T1000 (cell line): ENCODE measurements at regions not wholly inside any gene's neighbourhood (a gene's known extent, or its start where the extent isn't known, plus 50 kb on each side); places are given as distances from the start of the nearest gene placed in this dataset.

Experiments
- DNase-seq: peaks from one replicate; lab custom pipeline; 2025; ENCODE audit warnings: mixed read lengths; lab: John Stamatoyannopoulos, UW

- no peak for DNase-seq
Observed at GRCh38 chr11:71310184-71310583, 57.8 kb upstream of the SHANK2 start.

GRCh38 chr11:71309611-71310010 lies 57.2 kb upstream of the SHANK2 start:
- no peak for DNase-seq

GRCh38 chr11:71309181-71309580 lies 56.8 kb upstream of the SHANK2 start:
- no peak for DNase-seq

GRCh38 chr11:71307811-71308645 lies 55.7 kb upstream of the SHANK2 start:
- DNase-seq = no peak

- DNase-seq = no peak
Observed at GRCh38 chr11:71305451-71306125, 53.2 kb upstream of the SHANK2 start.

- DNase-seq = no peak
Observed at GRCh38 chr11:71305041-71305440, 52.7 kb upstream of the SHANK2 start.

- DNase-seq = no peak
Observed at GRCh38 chr11:71304491-71304890, 52.1 kb upstream of the SHANK2 start.

- DNase-seq = no peak
Observed at GRCh38 chr11:71304045-71304444, 51.7 kb upstream of the SHANK2 start.

GRCh38 chr11:71302911-71303310 lies 50.5 kb upstream of the SHANK2 start:
- no peak for DNase-seq

GRCh38 chr11:71302534-71302909 lies 50.1 kb upstream of the SHANK2 start:
- no peak for DNase-seq
